Upper lobe of left lung (tissue), 6 donors: ENCODE measurements at regions not wholly inside any gene's neighbourhood (a gene's known extent, or its start where the extent isn't known, plus 50 kb on each side); places are given as distances from the start of the nearest gene placed in this dataset.
"Not testable (repeated sequence)": the region's sequence is repeated elsewhere in the genome, so short reads cannot be mapped to it uniquely, and the experiment has no call there.

ENCODE experiments used
- ATAC-seq, 2 donors: fragments of 200-7000 bp; cut with Tn5 transposase; one replicate each; pipeline ENCODE4 v1.9.1; 2022; ENCODE audit warnings: mild to moderate bottlenecking in 2 of 2, moderate library complexity in 2 of 2; ENCODE audit not compliant: low FRiP score in 2 of 2
- DNase-seq, 2 donors: peaks; one replicate each; pipeline ENCODE4 v3.0.0-alpha.2; 2019 to 2020
- H3K27ac ChIP-seq, 4 donors: fragments of 200-600 bp; sonication (generic); one replicate each; pipeline ENCODE4 v1.5.1; 2016 to 2019
- H3K27me3 ChIP-seq, 4 donors: fragments of 200-600 bp; sonication (generic); one replicate each; pipeline ENCODE4 v1.5.1; 2017 to 2019
- H3K36me3 ChIP-seq, 4 donors: fragments of 200-600 bp; sonication (generic); one replicate each; pipeline ENCODE4 v1.5.1; 2016 to 2019
- H3K4me1 ChIP-seq, 4 donors: fragments of 200-600 bp; sonication (generic); one replicate each; pipeline ENCODE4 v1.5.1; 2018 to 2019
- H3K4me3 ChIP-seq, 4 donors: fragments of 200-600 bp; sonication (generic); one replicate each; pipeline ENCODE4 v1.5.1; 2017 to 2019; ENCODE audit warnings: mild to moderate bottlenecking in 2 of 4, moderate library complexity in 1 of 4
- H3K9me3 ChIP-seq, 4 donors: fragments of 200-600 bp; sonication (generic); one replicate each; pipeline ENCODE4 v1.5.1; 2018 to 2019
- WGBS, 2 donors: methylation state at CpG; one replicate each; pipeline ENCODE4 v1.1.5; 2017 to 2018; 5-methylcytosine and 5-hydroxymethylcytosine counted together
- donor health status: DM: no; HTN: no; CAD: no; lungs with moderate emphysema.
- donor health status: DM: no; HTN: yes; CAD: no; lungs with severe emphysema.

- H3K4me3 ChIP-seq, H3K27ac ChIP-seq, H3K36me3 ChIP-seq, H3K9me3 ChIP-seq, ATAC-seq, H3K4me1 ChIP-seq, H3K27me3 ChIP-seq: not testable (repeated sequence)
- peak; percentile 30 to 52 for DNase-seq
- 80% methylated on average over 2 of the region's 6 CpGs; no CpG with 5 or more reads in 1 of the 2 donors for WGBS, 2 donors
These were observed 1598.0 kb downstream of the RPIA start for GRCh38 chr2:90289291-90289980.

- not testable (repeated sequence) for H3K4me3 ChIP-seq, H3K4me1 ChIP-seq, H3K27ac ChIP-seq, H3K36me3 ChIP-seq, ATAC-seq, DNase-seq, H3K9me3 ChIP-seq, H3K27me3 ChIP-seq
- WGBS, 2 donors = 91 to 93% methylated on average over 3 to 4 of the region's 5 CpGs
These were observed 1599.2 kb downstream of the RPIA start for GRCh38 chr2:90290701-90291100.

GRCh38 chr2:90291168-90291883, 1599.9 kb downstream of the RPIA start:
- not testable (repeated sequence) for H3K9me3 ChIP-seq, H3K27me3 ChIP-seq, H3K36me3 ChIP-seq, H3K4me3 ChIP-seq, H3K4me1 ChIP-seq, H3K27ac ChIP-seq
- 73% methylated on average over 3 of the region's 5 CpGs; no CpG with 5 or more reads in 1 of the 2 donors for WGBS, 2 donors
- DNase-seq (peak in 1 of 2 donors; percentile 81), ATAC-seq (peak; percentile 60 to 65)

GRCh38 chr2:90291934-90292333, 1600.5 kb downstream of the RPIA start:
- H3K4me3 ChIP-seq, H3K9me3 ChIP-seq, ATAC-seq, H3K27me3 ChIP-seq, H3K27ac ChIP-seq, H3K4me1 ChIP-seq, H3K36me3 ChIP-seq: not testable (repeated sequence)
- no CpG with 5 or more reads among the region's 1 CpG for WGBS, 2 donors
- peak in 1 of 2 donors; percentile 67 for DNase-seq

GRCh38 chr2:90292451-90292850, 1601.0 kb downstream of the RPIA start:
- not testable (repeated sequence) for H3K36me3 ChIP-seq, H3K4me1 ChIP-seq, H3K27me3 ChIP-seq, ATAC-seq, H3K9me3 ChIP-seq, H3K4me3 ChIP-seq, H3K27ac ChIP-seq
- 90 to 93% methylated on average over 2 to 3 of the region's 4 CpGs for WGBS, 2 donors
- peak in 1 of 2 donors; percentile 69 for DNase-seq

- not testable (repeated sequence) for H3K27me3 ChIP-seq, H3K27ac ChIP-seq, H3K4me1 ChIP-seq, H3K9me3 ChIP-seq, H3K36me3 ChIP-seq, H3K4me3 ChIP-seq
- DNase-seq (peak; percentile 41 to 89), ATAC-seq (peak; percentile 73 to 81)
- 48 to 87% methylated on average over 2 to 6 of the region's 6 CpGs for WGBS, 2 donors
These were observed 1601.8 kb downstream of the RPIA start for GRCh38 chr2:90293224-90293623.

GRCh38 chr2:90293806-90294205, 1602.3 kb downstream of the RPIA start:
- H3K36me3 ChIP-seq, H3K4me1 ChIP-seq, H3K27ac ChIP-seq, ATAC-seq, H3K27me3 ChIP-seq, DNase-seq, H3K9me3 ChIP-seq, H3K4me3 ChIP-seq: not testable (repeated sequence)
- 83 to 90% methylated on average over 9 of the region's 9 CpGs for WGBS, 2 donors

GRCh38 chr2:90295036-90295750, 1603.7 kb downstream of the RPIA start:
- not testable (repeated sequence) for H3K4me3 ChIP-seq, DNase-seq, H3K27ac ChIP-seq, H3K27me3 ChIP-seq, H3K36me3 ChIP-seq, H3K9me3 ChIP-seq, ATAC-seq, H3K4me1 ChIP-seq
- 82 to 84% methylated on average over 14 to 16 of the region's 17 CpGs for WGBS, 2 donors

- peak in 1 of 2 donors; percentile 84 for DNase-seq
- ATAC-seq, H3K4me1 ChIP-seq, H3K9me3 ChIP-seq, H3K27me3 ChIP-seq, H3K36me3 ChIP-seq, H3K4me3 ChIP-seq, H3K27ac ChIP-seq: not testable (repeated sequence)
These were observed 1605.0 kb downstream of the RPIA start for GRCh38 chr2:90296484-90296777.

- H3K4me1 ChIP-seq, H3K4me3 ChIP-seq, H3K9me3 ChIP-seq, H3K27me3 ChIP-seq, H3K27ac ChIP-seq, H3K36me3 ChIP-seq, ATAC-seq: not testable (repeated sequence)
- WGBS, 2 donors = 92% methylated on average over 2 of the region's 2 CpGs; no CpG with 5 or more reads in 1 of the 2 donors
- peak in 1 of 2 donors; percentile 44 for DNase-seq
These were observed 1606.2 kb downstream of the RPIA start for GRCh38 chr2:90297701-90298100.

GRCh38 chr2:90298126-90298755, 1606.8 kb downstream of the RPIA start:
- not testable (repeated sequence) for H3K27me3 ChIP-seq, H3K36me3 ChIP-seq, H3K9me3 ChIP-seq, ATAC-seq, H3K4me3 ChIP-seq, H3K4me1 ChIP-seq, H3K27ac ChIP-seq
- 73% methylated on average over 1 of the region's 1 CpG; no CpG with 5 or more reads in 1 of the 2 donors for WGBS, 2 donors
- DNase-seq = peak in 1 of 2 donors; percentile 42

- not testable (repeated sequence) for H3K9me3 ChIP-seq, H3K4me1 ChIP-seq, H3K36me3 ChIP-seq, H3K4me3 ChIP-seq, DNase-seq, H3K27ac ChIP-seq, H3K27me3 ChIP-seq
- peak; percentile 43 to 73 for ATAC-seq
- 70 to 76% methylated on average over 2 of the region's 5 CpGs for WGBS, 2 donors
These were observed 1607.5 kb downstream of the RPIA start for GRCh38 chr2:90298983-90299382.

GRCh38 chr2:90322982-90323381, 1631.5 kb downstream of the RPIA start:
- not testable (repeated sequence) for H3K4me1 ChIP-seq, H3K36me3 ChIP-seq, ATAC-seq, H3K27ac ChIP-seq, H3K9me3 ChIP-seq, H3K27me3 ChIP-seq
- 5 to 10% methylated on average over 17 to 23 of the region's 29 CpGs for WGBS, 2 donors
- DNase-seq = peak in 1 of 2 donors; percentile 54
- H3K4me3 ChIP-seq = peak overlapping the region in 1 of 4 donors; percentile 47
